HepG2 (cell line): ENCODE measurements at regions not wholly inside any gene's neighbourhood (a gene's known extent, or its start where the extent isn't known, plus 50 kb on each side); places are given as distances from the start of the nearest gene placed in this dataset.

Source experiments
- ATAC-seq: fragments of 200-7000 bp; cut with Tn5 transposase; 3 replicates; pipeline ENCODE4 v1.9.1; 2020; ENCODE audit warnings: mild to moderate bottlenecking, moderate library complexity
- BruUV-seq: library from RNA; stranded (reverse); fragments of 400-500 nt; replicated peaks from 2 replicates; lab custom pipeline; 2021; lab: Mats Ljungman, UMichigan
- CTCF ChIA-PET: fragments of 300-600 bp; formaldehyde crosslinking; extraction: SDS; loops from one replicate; lab custom pipeline; 2021; ENCODE audit warnings: low total read pairs, inconsistent platforms, low intra/inter-chr PET ratio; lab: Yijun Ruan, JAX
- POLR2A ChIA-PET: fragments of 350-600 bp; sonication (Branson Sonifier 250); formaldehyde crosslinking; loops from one replicate; lab custom pipeline; 2020; ENCODE audit warnings: antibody characterized with exemption, inconsistent platforms; lab: Yijun Ruan, JAX
- DNase-seq: peaks from one replicate; pipeline ENCODE4 v3.0.0-alpha.2; 2015; ENCODE audit warnings: low spot score
- FAIRE-seq: peaks from 3 replicates; lab custom pipeline; 2011; peaks lifted over from hg19 to GRCh38; lab: Jason Lieb, UNC
- H2AFZ ChIP-seq: one replicate; pipeline ENCODE4 v1.6.1; 2011; ENCODE audit warnings: low read length, inconsistent platforms
- H3K27ac ChIP-seq: fragments of 300-600 bp; 3 replicates; pipeline ENCODE4 v1.8.0; 2011; ENCODE audit warnings: mixed run types, mild to moderate bottlenecking, mixed read lengths, low read length, inconsistent platforms; ENCODE audit not compliant: insufficient read depth; ENCODE audit errors: extremely low read length
- H3K27me3 ChIP-seq, 2 experiments: fragments of 200-600 bp in 1 of 2; 2 replicates in 1 of 2; 3 replicates in 1 of 2; pipeline versions ENCODE4 v1.6.0 to v1.8.0; 2011; ENCODE audit warnings: low read length in 2 of 2, mild to moderate bottlenecking in 2 of 2, moderate library complexity in 2 of 2, inconsistent platforms in 1 of 2; ENCODE audit not compliant: insufficient read depth in 2 of 2, control insufficient read depth in 1 of 2
- H3K36me3 ChIP-seq, 2 experiments: fragments of 200-600 bp in 1 of 2; replicated peaks in 1 of 2; 2 replicates in 1 of 2; 3 replicates in 1 of 2; pipeline versions ENCODE4 v1.5.1 to v1.8.0; 2011; ENCODE audit warnings: low read length in 2 of 2, inconsistent platforms in 1 of 2; ENCODE audit not compliant: insufficient read depth in 2 of 2, control insufficient read depth in 1 of 2
- H3K4me1 ChIP-seq: 2 replicates; pipeline ENCODE4 v1.5.1; 2012; ENCODE audit warnings: low read length, inconsistent platforms; ENCODE audit not compliant: insufficient read depth
- H3K4me2 ChIP-seq: 2 replicates; pipeline ENCODE4 v1.6.0; 2011; ENCODE audit warnings: low read depth, low read length, inconsistent platforms
- H3K4me3 ChIP-seq, 3 experiments: fragments of 200-600 bp in 1 of 3; sonication (generic), shearing (Covaris generic) in 1 of 3; replicated peaks in 1 of 3; 2 replicates each; pipeline ENCODE4 v1.5.1; 2011 to 2016; ENCODE audit warnings: low read length in 3 of 3, inconsistent platforms in 2 of 3, low read depth in 2 of 3, mild to moderate bottlenecking in 2 of 3, control low read depth in 1 of 3, mixed read lengths in 1 of 3; ENCODE audit not compliant: insufficient read depth in 1 of 3
- H3K79me2 ChIP-seq: one replicate; pipeline ENCODE4 v1.6.1; 2011; ENCODE audit warnings: low read length, inconsistent platforms; ENCODE audit not compliant: insufficient read depth
- H3K9ac ChIP-seq: 2 replicates; pipeline ENCODE4 v1.6.0; 2011; ENCODE audit warnings: mild to moderate bottlenecking, low read depth, low read length, inconsistent platforms; ENCODE audit not compliant: insufficient read depth
- H3K9me3 ChIP-seq: 2 replicates; pipeline ENCODE4 v1.5.1; 2012; ENCODE audit warnings: mild to moderate bottlenecking, low read length
- H4K20me1 ChIP-seq: 2 replicates; pipeline ENCODE4 v1.6.0; 2011; ENCODE audit warnings: inconsistent platforms, mild to moderate bottlenecking, low read length, moderate library complexity; ENCODE audit not compliant: insufficient read depth
- GFI1 ChIP-seq: sonication (generic); formaldehyde crosslinking; IDR thresholded peaks from 2 replicates; pipeline ENCODE4 v1.5.0; 2020; ENCODE audit warnings: missing genetic modification reagents, mild to moderate bottlenecking, borderline replicate concordance
- KDM6A ChIP-seq: IDR thresholded peaks from 2 replicates; pipeline ENCODE4 v1.6.1; 2016; ENCODE audit warnings: low read depth
- MIER3 ChIP-seq: IDR thresholded peaks from 2 replicates; pipeline ENCODE4 v1.6.1; 2016; ENCODE audit warnings: missing compliant biosample characterization, borderline replicate concordance
- POLR2A ChIP-seq, 2 experiments: IDR thresholded peaks; 2 replicates each; pipeline ENCODE4 v1.6.1; 2011; ENCODE audit warnings: low read depth in 2 of 2, low read length in 2 of 2, mild to moderate bottlenecking in 1 of 2, moderate library complexity in 1 of 2; ENCODE audit not compliant: insufficient read depth in 1 of 2
- REXO4 ChIP-seq: sonication (generic); formaldehyde crosslinking; IDR thresholded peaks from 2 replicates; pipeline ENCODE4 v1.8.0; 2022; ENCODE audit warnings: missing genetic modification reagents, mild to moderate bottlenecking, borderline replicate concordance
- RFXAP ChIP-seq: sonication (generic); formaldehyde crosslinking; IDR thresholded peaks from 2 replicates; pipeline ENCODE4 v1.4.0; 2020; ENCODE audit warnings: missing genetic modification reagents, borderline replicate concordance
- SMYD3 ChIP-seq: sonication (generic); formaldehyde crosslinking; IDR thresholded peaks from 2 replicates; pipeline ENCODE4 v1.8.1; 2023; ENCODE audit warnings: mild to moderate bottlenecking, missing genetic modification reagents
- SP140L ChIP-seq: sonication (generic); formaldehyde crosslinking; IDR thresholded peaks from 2 replicates; pipeline ENCODE4 v1.4.0; 2020; ENCODE audit warnings: missing genetic modification reagents, borderline replicate concordance
- TEAD3 ChIP-seq: optimal IDR thresholded peaks from 2 replicates; pipeline ENCODE3; 2016; ENCODE audit warnings: borderline replicate concordance
- ZKSCAN5 ChIP-seq: sonication (generic); formaldehyde crosslinking; IDR thresholded peaks from 2 replicates; pipeline ENCODE4 v1.5.1; 2020; ENCODE audit warnings: mild to moderate bottlenecking, missing genetic modification reagents
- ZNF180 ChIP-seq: sonication (generic); formaldehyde crosslinking; IDR thresholded peaks from 2 replicates; pipeline ENCODE4 v1.4.0; 2020; ENCODE audit warnings: low read depth, missing genetic modification reagents, borderline replicate concordance
- ZNF20 ChIP-seq: sonication (generic); formaldehyde crosslinking; IDR thresholded peaks from 2 replicates; pipeline ENCODE4 v1.4.0; 2020; ENCODE audit warnings: mild to moderate bottlenecking, moderate library complexity, missing genetic modification reagents
- ZNF563 ChIP-seq: sonication (generic); formaldehyde crosslinking; IDR thresholded peaks from 2 replicates; pipeline ENCODE4 v1.8.0; 2022; ENCODE audit warnings: mild to moderate bottlenecking, moderate library complexity, missing genetic modification reagents
- ZNF781 ChIP-seq: sonication (generic); formaldehyde crosslinking; IDR thresholded peaks from 2 replicates; pipeline ENCODE4 v1.5.1; 2020; ENCODE audit warnings: borderline replicate concordance, mild to moderate bottlenecking, missing genetic modification reagents; ENCODE audit errors: not compliant biosample characterization
- ZNF883 ChIP-seq: sonication (generic); formaldehyde crosslinking; IDR thresholded peaks from 2 replicates; pipeline ENCODE4 v1.5.1; 2020; ENCODE audit warnings: mild to moderate bottlenecking, missing genetic modification reagents; ENCODE audit errors: not compliant biosample characterization
- WGBS: methylation state at CpG from one replicate; pipeline ENCODE4 v1.1.6; 2017; ENCODE audit warnings: low lambda C conversion rate; 5-methylcytosine and 5-hydroxymethylcytosine counted together
- in situ Hi-C: cut with HindIII; loops from 2 replicates; pipeline ENCODE4 v1.10.0; 2017; ENCODE audit warnings: low pct_unique_long_range_greater_than_20kb; ENCODE audit not compliant: extremely low pct_ligation_motif_present
- intact Hi-C: fragments of 100-400 bp; cut with micrococcal nuclease; formaldehyde crosslinking; loops from one replicate; pipeline ENCODE4 v1.10.0; 2022; ENCODE audit not compliant: unreplicated experiment
- TF ChIP-seq, protein P1 (sequence below): sonication (generic); formaldehyde crosslinking; IDR thresholded peaks from 2 replicates; pipeline ENCODE4 v1.4.0; 2020; ENCODE audit warnings: missing genetic modification reagents
- TF ChIP-seq, protein P2 (sequence below): sonication (generic); formaldehyde crosslinking; conservative IDR thresholded peaks from 2 replicates; pipeline ENCODE4 v1.8.1; 2023; ENCODE audit warnings: missing genetic modification reagents
- TF ChIP-seq, protein P3 (sequence below): sonication (generic); formaldehyde crosslinking; IDR thresholded peaks from 2 replicates; pipeline ENCODE4 v1.8.1; 2023; ENCODE audit warnings: mild to moderate bottlenecking, missing genetic modification reagents

- Histone ChIP-seq H3K4me3 (no peak overlapping the region), H3K27me3 (no peaks in the 10 kb centered on the region), H4K20me1 (no peaks in the 10 kb centered on the region), H3K4me1 (no peaks in the 10 kb centered on the region), H3K4me2 (no peak overlapping the region), H3K79me2 (no peaks in the 10 kb centered on the region), H2AFZ (no peak overlapping the region), H3K9me3 (no peaks in the 10 kb centered on the region), H3K9ac (no peak overlapping the region), H3K27ac (no peak overlapping the region), H3K36me3 (no peaks in the 10 kb centered on the region)
- intact Hi-C loops, result no loop called here
- ATAC-seq (no peak), DNase-seq (no peak), FAIRE-seq (no peak)
- CTCF ChIA-PET, result no interaction called here
- POLR2A ChIA-PET, result no interaction called here
- no TSS peak for BruUV-seq
- in situ Hi-C loops, result no loop called here
- 2% methylated on average over 2 of the region's 2 CpGs for WGBS
- TF ChIP-seq ZNF883 (CRISPR knock-in tag) (no peak), KDM6A (CRISPR knock-in tag) (no peak), POLR2A (IDR thresholded peaks at IDR 0.05; ENCODE audit: insufficient read depth in 1 of 2, low read depth in 2 of 2, low read length in 2 of 2) (no peak), GFI1 (no peak), SP140L (CRISPR knock-in tag) (no peak), ZNF781 (CRISPR knock-in tag) (no peak), ZKSCAN5 (CRISPR knock-in tag) (no peak), ZNF20 (CRISPR knock-in tag) (no peak), MIER3 (CRISPR knock-in tag) (no peak), RFXAP (CRISPR knock-in tag) (no peak), ZNF563 (no peak), ZNF180 (CRISPR knock-in tag) (no peak), REXO4 (no peak), TEAD3 (CRISPR knock-in tag) (no peak), SMYD3 (CRISPR knock-in tag) (no peak)
- TF ChIP-seq, protein P1, sequence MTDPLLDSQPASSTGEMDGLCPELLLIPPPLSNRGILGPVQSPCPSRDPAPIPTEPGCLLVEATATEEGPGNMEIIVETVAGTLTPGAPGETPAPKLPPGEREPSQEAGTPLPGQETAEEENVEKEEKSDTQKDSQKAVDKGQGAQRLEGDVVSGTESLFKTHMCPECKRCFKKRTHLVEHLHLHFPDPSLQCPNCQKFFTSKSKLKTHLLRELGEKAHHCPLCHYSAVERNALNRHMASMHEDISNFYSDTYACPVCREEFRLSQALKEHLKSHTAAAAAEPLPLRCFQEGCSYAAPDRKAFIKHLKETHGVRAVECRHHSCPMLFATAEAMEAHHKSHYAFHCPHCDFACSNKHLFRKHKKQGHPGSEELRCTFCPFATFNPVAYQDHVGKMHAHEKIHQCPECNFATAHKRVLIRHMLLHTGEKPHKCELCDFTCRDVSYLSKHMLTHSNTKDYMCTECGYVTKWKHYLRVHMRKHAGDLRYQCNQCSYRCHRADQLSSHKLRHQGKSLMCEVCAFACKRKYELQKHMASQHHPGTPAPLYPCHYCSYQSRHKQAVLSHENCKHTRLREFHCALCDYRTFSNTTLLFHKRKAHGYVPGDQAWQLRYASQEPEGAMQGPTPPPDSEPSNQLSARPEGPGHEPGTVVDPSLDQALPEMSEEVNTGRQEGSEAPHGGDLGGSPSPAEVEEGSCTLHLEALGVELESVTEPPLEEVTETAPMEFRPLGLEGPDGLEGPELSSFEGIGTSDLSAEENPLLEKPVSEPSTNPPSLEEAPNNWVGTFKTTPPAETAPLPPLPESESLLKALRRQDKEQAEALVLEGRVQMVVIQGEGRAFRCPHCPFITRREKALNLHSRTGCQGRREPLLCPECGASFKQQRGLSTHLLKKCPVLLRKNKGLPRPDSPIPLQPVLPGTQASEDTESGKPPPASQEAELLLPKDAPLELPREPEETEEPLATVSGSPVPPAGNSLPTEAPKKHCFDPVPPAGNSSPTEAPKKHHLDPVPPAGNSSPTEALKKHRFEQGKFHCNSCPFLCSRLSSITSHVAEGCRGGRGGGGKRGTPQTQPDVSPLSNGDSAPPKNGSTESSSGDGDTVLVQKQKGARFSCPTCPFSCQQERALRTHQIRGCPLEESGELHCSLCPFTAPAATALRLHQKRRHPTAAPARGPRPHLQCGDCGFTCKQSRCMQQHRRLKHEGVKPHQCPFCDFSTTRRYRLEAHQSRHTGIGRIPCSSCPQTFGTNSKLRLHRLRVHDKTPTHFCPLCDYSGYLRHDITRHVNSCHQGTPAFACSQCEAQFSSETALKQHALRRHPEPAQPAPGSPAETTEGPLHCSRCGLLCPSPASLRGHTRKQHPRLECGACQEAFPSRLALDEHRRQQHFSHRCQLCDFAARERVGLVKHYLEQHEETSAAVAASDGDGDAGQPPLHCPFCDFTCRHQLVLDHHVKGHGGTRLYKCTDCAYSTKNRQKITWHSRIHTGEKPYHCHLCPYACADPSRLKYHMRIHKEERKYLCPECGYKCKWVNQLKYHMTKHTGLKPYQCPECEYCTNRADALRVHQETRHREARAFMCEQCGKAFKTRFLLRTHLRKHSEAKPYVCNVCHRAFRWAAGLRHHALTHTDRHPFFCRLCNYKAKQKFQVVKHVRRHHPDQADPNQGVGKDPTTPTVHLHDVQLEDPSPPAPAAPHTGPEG (CRISPR knock-in tag), result no peak
- TF ChIP-seq, protein P2, sequence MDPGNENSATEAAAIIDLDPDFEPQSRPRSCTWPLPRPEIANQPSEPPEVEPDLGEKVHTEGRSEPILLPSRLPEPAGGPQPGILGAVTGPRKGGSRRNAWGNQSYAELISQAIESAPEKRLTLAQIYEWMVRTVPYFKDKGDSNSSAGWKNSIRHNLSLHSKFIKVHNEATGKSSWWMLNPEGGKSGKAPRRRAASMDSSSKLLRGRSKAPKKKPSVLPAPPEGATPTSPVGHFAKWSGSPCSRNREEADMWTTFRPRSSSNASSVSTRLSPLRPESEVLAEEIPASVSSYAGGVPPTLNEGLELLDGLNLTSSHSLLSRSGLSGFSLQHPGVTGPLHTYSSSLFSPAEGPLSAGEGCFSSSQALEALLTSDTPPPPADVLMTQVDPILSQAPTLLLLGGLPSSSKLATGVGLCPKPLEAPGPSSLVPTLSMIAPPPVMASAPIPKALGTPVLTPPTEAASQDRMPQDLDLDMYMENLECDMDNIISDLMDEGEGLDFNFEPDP, result no peak
- TF ChIP-seq, protein P3, sequence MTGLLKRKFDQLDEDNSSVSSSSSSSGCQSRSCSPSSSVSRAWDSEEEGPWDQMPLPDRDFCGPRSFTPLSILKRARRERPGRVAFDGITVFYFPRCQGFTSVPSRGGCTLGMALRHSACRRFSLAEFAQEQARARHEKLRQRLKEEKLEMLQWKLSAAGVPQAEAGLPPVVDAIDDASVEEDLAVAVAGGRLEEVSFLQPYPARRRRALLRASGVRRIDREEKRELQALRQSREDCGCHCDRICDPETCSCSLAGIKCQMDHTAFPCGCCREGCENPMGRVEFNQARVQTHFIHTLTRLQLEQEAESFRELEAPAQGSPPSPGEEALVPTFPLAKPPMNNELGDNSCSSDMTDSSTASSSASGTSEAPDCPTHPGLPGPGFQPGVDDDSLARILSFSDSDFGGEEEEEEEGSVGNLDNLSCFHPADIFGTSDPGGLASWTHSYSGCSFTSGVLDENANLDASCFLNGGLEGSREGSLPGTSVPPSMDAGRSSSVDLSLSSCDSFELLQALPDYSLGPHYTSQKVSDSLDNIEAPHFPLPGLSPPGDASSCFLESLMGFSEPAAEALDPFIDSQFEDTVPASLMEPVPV (CRISPR knock-in tag), result no peak
These were observed 209.5 kb downstream of the PLOD2 start for GRCh38 chr3:145951441-145951840.
